ENCODE measurements at regions not wholly inside any gene's neighbourhood (a gene's known extent, or its start where the extent isn't known, plus 50 kb on each side); places are given as distances from the start of the nearest gene placed in this dataset.

DNA sequence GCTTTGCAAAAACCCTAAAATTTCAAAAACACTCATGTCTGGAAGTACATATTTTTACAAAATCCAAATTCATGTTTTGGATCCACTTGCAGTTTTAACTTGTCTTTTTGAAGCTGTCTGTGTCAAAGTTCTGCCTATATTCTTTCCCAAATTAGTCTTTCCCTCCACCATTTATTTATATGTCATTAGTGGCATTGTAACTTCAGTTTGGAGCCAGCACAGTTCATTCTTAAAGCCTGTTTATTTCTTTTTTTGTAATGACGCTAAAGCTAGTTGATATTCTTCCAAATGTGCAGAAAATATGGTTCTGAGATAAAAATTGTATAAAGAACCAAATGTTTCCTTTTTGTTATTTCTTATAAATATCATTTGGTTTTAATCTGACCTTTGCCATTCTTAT is 2039.3 kb downstream of the OLFM4 start:
- no peaks in the 10 kb centered on the region for H3K4me1 ChIP-seq

DNA sequence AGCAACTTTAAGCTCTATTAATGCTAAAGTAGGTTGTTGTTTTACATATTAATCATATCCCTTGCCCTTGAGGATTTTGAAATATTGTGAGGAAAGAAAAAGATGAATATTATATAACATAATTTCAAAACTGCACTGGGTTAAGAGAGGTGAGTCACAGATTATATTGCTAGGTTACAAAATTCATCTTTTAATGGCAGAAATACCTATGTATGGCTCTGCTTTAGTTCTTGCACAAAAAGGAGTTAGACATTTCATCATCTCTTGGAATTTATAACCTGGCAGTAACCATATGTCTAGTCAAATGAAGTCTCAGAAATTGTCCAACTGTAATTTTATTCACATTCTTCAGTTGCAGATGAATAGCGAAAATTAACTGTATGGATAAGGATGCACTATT is 2041.1 kb downstream of the OLFM4 start:
- no peak for TF ChIP-seq POLR2AphosphoS5 (IDR thresholded peaks at IDR 0.05)
- no peak for TF ChIP-seq EP300 (IDR thresholded peaks at IDR 0.05)
- no peak for TF ChIP-seq POLR2A (IDR thresholded peaks at IDR 0.05)
- TF ChIP-seq, protein P1, sequence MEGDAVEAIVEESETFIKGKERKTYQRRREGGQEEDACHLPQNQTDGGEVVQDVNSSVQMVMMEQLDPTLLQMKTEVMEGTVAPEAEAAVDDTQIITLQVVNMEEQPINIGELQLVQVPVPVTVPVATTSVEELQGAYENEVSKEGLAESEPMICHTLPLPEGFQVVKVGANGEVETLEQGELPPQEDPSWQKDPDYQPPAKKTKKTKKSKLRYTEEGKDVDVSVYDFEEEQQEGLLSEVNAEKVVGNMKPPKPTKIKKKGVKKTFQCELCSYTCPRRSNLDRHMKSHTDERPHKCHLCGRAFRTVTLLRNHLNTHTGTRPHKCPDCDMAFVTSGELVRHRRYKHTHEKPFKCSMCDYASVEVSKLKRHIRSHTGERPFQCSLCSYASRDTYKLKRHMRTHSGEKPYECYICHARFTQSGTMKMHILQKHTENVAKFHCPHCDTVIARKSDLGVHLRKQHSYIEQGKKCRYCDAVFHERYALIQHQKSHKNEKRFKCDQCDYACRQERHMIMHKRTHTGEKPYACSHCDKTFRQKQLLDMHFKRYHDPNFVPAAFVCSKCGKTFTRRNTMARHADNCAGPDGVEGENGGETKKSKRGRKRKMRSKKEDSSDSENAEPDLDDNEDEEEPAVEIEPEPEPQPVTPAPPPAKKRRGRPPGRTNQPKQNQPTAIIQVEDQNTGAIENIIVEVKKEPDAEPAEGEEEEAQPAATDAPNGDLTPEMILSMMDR (IDR thresholded peaks at IDR 0.05), result no peak
- intact Hi-C loops (cut with DNase I), result no loop called here
- no peak overlapping the region for H3K27ac ChIP-seq
- DNase-seq, result no peak
- H3K4me1 ChIP-seq, result no peaks in the 10 kb centered on the region
- no peaks in the 10 kb centered on the region for H3K27me3 ChIP-seq
- H3K4me3 ChIP-seq, result no peak overlapping the region
- H3K9me3 ChIP-seq, result no peaks in the 10 kb centered on the region
- 93 to 95% methylated on average over 1 of the region's 1 CpG for WGBS, 2 donors
- no peaks in the 10 kb centered on the region for H3K36me3 ChIP-seq

More for the DNA sequence above, 2039.3 kb downstream of the OLFM4 start:
- H3K4me3 ChIP-seq, result no peak overlapping the region
- no peaks in the 10 kb centered on the region for H3K27me3 ChIP-seq
- H3K36me3 ChIP-seq, result no peaks in the 10 kb centered on the region
- TF ChIP-seq POLR2A (IDR thresholded peaks at IDR 0.05) (no peak), POLR2AphosphoS5 (IDR thresholded peaks at IDR 0.05) (no peak), EP300 (IDR thresholded peaks at IDR 0.05) (no peak)
- TF ChIP-seq, protein P1 (IDR thresholded peaks at IDR 0.05), result no peak
- H3K27ac ChIP-seq, result no peak overlapping the region
- DNase-seq, result no peak
- H3K9me3 ChIP-seq, result no peaks in the 10 kb centered on the region
- 69 to 77% methylated on average over 1 of the region's 1 CpG for WGBS, 2 donors
- intact Hi-C loops (cut with DNase I), result no loop called here

DNA sequence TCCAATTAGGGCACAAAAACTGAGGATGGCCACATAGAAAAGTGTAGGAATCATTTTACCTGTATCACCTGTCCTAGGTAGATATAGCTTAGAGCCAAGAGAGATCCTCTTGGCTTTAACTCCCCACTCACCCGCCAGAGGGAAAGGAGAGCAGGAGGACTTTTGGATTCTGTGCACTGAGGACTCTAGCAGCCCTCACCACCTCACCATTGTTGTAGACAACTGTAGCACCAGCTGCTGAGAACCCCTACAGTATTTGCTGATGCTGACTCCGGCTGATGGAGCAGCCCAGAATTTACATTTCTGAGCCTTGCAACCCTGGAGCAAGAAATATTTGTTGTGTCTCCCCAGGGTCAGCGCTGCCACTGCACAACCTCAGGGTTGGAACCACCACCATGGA is 2044.4 kb downstream of the OLFM4 start:
- WGBS, 2 donors, result 86 to 93% methylated on average over 3 of the region's 3 CpGs
- no peaks in the 10 kb centered on the region for H3K9me3 ChIP-seq
- TF ChIP-seq POLR2A (IDR thresholded peaks at IDR 0.05) (no peak), EP300 (IDR thresholded peaks at IDR 0.05) (no peak), POLR2AphosphoS5 (IDR thresholded peaks at IDR 0.05) (no peak)
- TF ChIP-seq, protein P1 (IDR thresholded peaks at IDR 0.05), result no peak

DNA sequence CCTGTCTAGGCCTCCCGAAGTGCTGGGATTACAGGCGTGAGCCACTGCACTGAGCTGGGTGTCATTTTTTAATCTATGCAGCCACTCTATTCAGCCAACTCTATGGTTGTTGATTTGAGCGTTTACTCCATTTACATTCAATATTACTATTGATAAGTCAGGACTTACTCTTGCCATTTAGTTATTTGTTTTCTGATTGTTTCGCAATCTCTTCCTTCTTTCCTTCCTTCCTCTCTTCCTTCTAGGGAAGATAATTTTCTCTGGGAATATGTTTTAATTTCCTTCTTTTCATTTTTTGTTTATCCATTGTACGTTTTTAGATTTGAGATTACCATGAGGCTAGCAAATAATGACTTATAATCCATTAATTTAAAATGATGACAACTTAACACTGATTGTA is 2056.0 kb downstream of the OLFM4 start:
- no peaks in the 10 kb centered on the region for H3K4me1 ChIP-seq
- DNase-seq, result no peak
- H3K9me3 ChIP-seq, result no peaks in the 10 kb centered on the region
- intact Hi-C loops (cut with DNase I), result no loop called here
- no peak overlapping the region for H3K27ac ChIP-seq
- no peak for TF ChIP-seq POLR2AphosphoS5 (IDR thresholded peaks at IDR 0.05)
- no peak for TF ChIP-seq EP300 (IDR thresholded peaks at IDR 0.05)
- no peak for TF ChIP-seq POLR2A (IDR thresholded peaks at IDR 0.05)
- no peaks in the 10 kb centered on the region for H3K36me3 ChIP-seq
- no peak overlapping the region for H3K4me3 ChIP-seq
- WGBS, 2 donors, result 75 to 78% methylated on average over 5 of the region's 5 CpGs
- no peaks in the 10 kb centered on the region for H3K27me3 ChIP-seq

More for the DNA sequence above, 2044.4 kb downstream of the OLFM4 start:
- intact Hi-C loops (cut with DNase I), result no loop called here
- no peaks in the 10 kb centered on the region for H3K4me1 ChIP-seq
- H3K27ac ChIP-seq, result no peak overlapping the region
- no peaks in the 10 kb centered on the region for H3K27me3 ChIP-seq
- no peak for DNase-seq
- no peak overlapping the region for H3K4me3 ChIP-seq
- H3K36me3 ChIP-seq, result no peaks in the 10 kb centered on the region

DNA sequence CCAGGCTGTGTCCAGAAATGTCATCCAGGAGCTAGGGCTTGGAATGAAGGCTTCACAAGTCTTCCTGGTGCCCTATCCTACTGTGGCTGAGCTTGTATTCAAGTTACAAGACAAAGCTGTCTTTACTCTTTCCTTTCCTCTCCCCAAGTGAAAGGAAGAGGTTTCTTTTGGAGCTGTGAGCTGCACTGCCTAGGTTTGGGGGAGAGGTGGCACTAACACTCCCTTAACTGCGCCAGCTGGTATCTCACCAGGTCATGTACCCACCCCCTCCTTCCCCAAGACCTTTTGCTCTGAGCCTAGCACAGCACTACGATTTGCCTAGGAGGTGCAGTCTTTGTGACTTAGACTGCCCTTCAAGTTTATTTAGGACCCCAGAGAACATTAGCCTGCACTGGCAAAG is 2053.6 kb upstream of the PRR20A start:
- WGBS, 2 donors, result 74 to 75% methylated on average over 2 of the region's 2 CpGs
- Histone ChIP-seq H3K36me3 (no peaks in the 10 kb centered on the region), H3K4me3 (no peak overlapping the region), H3K27me3 (no peaks in the 10 kb centered on the region), H3K9me3 (no peaks in the 10 kb centered on the region), H3K4me1 (no peaks in the 10 kb centered on the region), H3K27ac (no peak overlapping the region)
- no peak for DNase-seq
- intact Hi-C loops (cut with DNase I), result no loop called here
- TF ChIP-seq POLR2A (IDR thresholded peaks at IDR 0.05) (no peak), POLR2AphosphoS5 (IDR thresholded peaks at IDR 0.05) (no peak), EP300 (IDR thresholded peaks at IDR 0.05) (no peak)
- TF ChIP-seq, protein P1 (IDR thresholded peaks at IDR 0.05), result no peak

All from sigmoid colon (tissue), 6 donors.